ENCODE measurements at regions not wholly inside any gene's neighbourhood (a gene's known extent, or its start where the extent isn't known, plus 50 kb on each side); places are given as distances from the start of the nearest gene placed in this dataset.
"Not testable (repeated sequence)": the region's sequence is repeated elsewhere in the genome, so short reads cannot be mapped to it uniquely, and the experiment has no call there.

GRCh38 chr18:14239224-14239623, 107.0 kb upstream of the ZNF519 start:
- TF ChIP-seq, protein P1, sequence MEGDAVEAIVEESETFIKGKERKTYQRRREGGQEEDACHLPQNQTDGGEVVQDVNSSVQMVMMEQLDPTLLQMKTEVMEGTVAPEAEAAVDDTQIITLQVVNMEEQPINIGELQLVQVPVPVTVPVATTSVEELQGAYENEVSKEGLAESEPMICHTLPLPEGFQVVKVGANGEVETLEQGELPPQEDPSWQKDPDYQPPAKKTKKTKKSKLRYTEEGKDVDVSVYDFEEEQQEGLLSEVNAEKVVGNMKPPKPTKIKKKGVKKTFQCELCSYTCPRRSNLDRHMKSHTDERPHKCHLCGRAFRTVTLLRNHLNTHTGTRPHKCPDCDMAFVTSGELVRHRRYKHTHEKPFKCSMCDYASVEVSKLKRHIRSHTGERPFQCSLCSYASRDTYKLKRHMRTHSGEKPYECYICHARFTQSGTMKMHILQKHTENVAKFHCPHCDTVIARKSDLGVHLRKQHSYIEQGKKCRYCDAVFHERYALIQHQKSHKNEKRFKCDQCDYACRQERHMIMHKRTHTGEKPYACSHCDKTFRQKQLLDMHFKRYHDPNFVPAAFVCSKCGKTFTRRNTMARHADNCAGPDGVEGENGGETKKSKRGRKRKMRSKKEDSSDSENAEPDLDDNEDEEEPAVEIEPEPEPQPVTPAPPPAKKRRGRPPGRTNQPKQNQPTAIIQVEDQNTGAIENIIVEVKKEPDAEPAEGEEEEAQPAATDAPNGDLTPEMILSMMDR (IDR thresholded peaks at IDR 0.05; ENCODE audit: low read depth, low read length) = not testable (repeated sequence)
- TF ChIP-seq POLR2A (IDR thresholded peaks at IDR 0.05; ENCODE audit: extremely low read depth, insufficient read length) = not testable (repeated sequence)

Data from NB4 (cell line).